ENCODE measurements at regions not wholly inside any gene's neighbourhood (a gene's known extent, or its start where the extent isn't known, plus 50 kb on each side); places are given as distances from the start of the nearest gene placed in this dataset.

- no peak for FAIRE-seq
- TF ChIP-seq POLR2A (IDR thresholded peaks at IDR 0.05; ENCODE audit: low read depth, low read length) = no peak
- no peak for DNase-seq (ENCODE audit: insufficient read length, low spot score)
Measured at GRCh38 chr22:22403306-22403705, 105.2 kb downstream of the ZNF280B start.

- TF ChIP-seq POLR2A (IDR thresholded peaks at IDR 0.05; ENCODE audit: low read depth, low read length) = no peak
- FAIRE-seq = no peak
- no peak for DNase-seq (ENCODE audit: insufficient read length, low spot score)
Measured at GRCh38 chr22:22403771-22404170, 104.8 kb downstream of the ZNF280B start.

- FAIRE-seq (no peak), DNase-seq (ENCODE audit: insufficient read length, low spot score) (no peak)
- TF ChIP-seq POLR2A (IDR thresholded peaks at IDR 0.05; ENCODE audit: low read depth, low read length) = no peak
Measured at GRCh38 chr22:22404598-22405284, 103.8 kb downstream of the ZNF280B start.

- DNase-seq (ENCODE audit: insufficient read length, low spot score) (no peak), FAIRE-seq (no peak)
- TF ChIP-seq POLR2A (IDR thresholded peaks at IDR 0.05; ENCODE audit: low read depth, low read length) = no peak
Measured at GRCh38 chr22:22406445-22407027, 102.0 kb downstream of the ZNF280B start.

- DNase-seq (ENCODE audit: insufficient read length, low spot score) (no peak), FAIRE-seq (no peak)
- no peak for TF ChIP-seq POLR2A (IDR thresholded peaks at IDR 0.05; ENCODE audit: low read depth, low read length)
Measured at GRCh38 chr22:22407061-22407460, 101.5 kb downstream of the ZNF280B start.

GRCh38 chr22:22408269-22408668 is 100.3 kb downstream of the ZNF280B start:
- no peak for DNase-seq (ENCODE audit: insufficient read length, low spot score)
- no peak for TF ChIP-seq POLR2A (IDR thresholded peaks at IDR 0.05; ENCODE audit: low read depth, low read length)
- FAIRE-seq = no peak

- FAIRE-seq (no peak), DNase-seq (ENCODE audit: insufficient read length, low spot score) (no peak)
- TF ChIP-seq POLR2A (IDR thresholded peaks at IDR 0.05; ENCODE audit: low read depth, low read length) = no peak
Measured at GRCh38 chr22:22408731-22409696, 99.5 kb downstream of the ZNF280B start.

- TF ChIP-seq POLR2A (IDR thresholded peaks at IDR 0.05; ENCODE audit: low read depth, low read length) = no peak
- FAIRE-seq = no peak
Measured at GRCh38 chr22:22410121-22410520, 98.4 kb downstream of the ZNF280B start.

GRCh38 chr22:22410677-22411076 is 97.9 kb downstream of the ZNF280B start:
- FAIRE-seq (no peak), DNase-seq (ENCODE audit: insufficient read length, low spot score) (no peak)
- no peak for TF ChIP-seq POLR2A (IDR thresholded peaks at IDR 0.05; ENCODE audit: low read depth, low read length)

More at GRCh38 chr22:22410121-22410520, 98.4 kb downstream of the ZNF280B start:
- no peak for DNase-seq (ENCODE audit: insufficient read length, low spot score)

- no peak for FAIRE-seq
- DNase-seq (ENCODE audit: insufficient read length, low spot score) = no peak
- no peak for TF ChIP-seq POLR2A (IDR thresholded peaks at IDR 0.05; ENCODE audit: low read depth, low read length)
Measured at GRCh38 chr22:22414266-22414665, 94.3 kb downstream of the ZNF280B start.

- no peak for FAIRE-seq
- TF ChIP-seq POLR2A (IDR thresholded peaks at IDR 0.05; ENCODE audit: low read depth, low read length) = no peak
Measured at GRCh38 chr22:22417495-22418162, 90.9 kb downstream of the ZNF280B start.

GRCh38 chr22:22418163-22418549 is 90.4 kb downstream of the ZNF280B start:
- FAIRE-seq = no peak
- no peak for TF ChIP-seq POLR2A (IDR thresholded peaks at IDR 0.05; ENCODE audit: low read depth, low read length)
- no peak for DNase-seq (ENCODE audit: insufficient read length, low spot score)

More at GRCh38 chr22:22417495-22418162, 90.9 kb downstream of the ZNF280B start:
- no peak for DNase-seq (ENCODE audit: insufficient read length, low spot score)

GRCh38 chr22:22418957-22419356 is 89.6 kb downstream of the ZNF280B start:
- TF ChIP-seq POLR2A (IDR thresholded peaks at IDR 0.05; ENCODE audit: low read depth, low read length) = no peak
- FAIRE-seq (no peak), DNase-seq (ENCODE audit: insufficient read length, low spot score) (no peak)

- DNase-seq (ENCODE audit: insufficient read length, low spot score) (no peak), FAIRE-seq (no peak)
- no peak for TF ChIP-seq POLR2A (IDR thresholded peaks at IDR 0.05; ENCODE audit: low read depth, low read length)
Measured at GRCh38 chr22:22420580-22420979, 88.0 kb downstream of the ZNF280B start.
